Caco-2 (cell line): ENCODE measurements at regions not wholly inside any gene's neighbourhood (a gene's known extent, or its start where the extent isn't known, plus 50 kb on each side); places are given as distances from the start of the nearest gene placed in this dataset.

Experiments used
- BruUV-seq: library from RNA; stranded (reverse); fragments of 400-500 nt; replicated peaks from 2 replicates; lab custom pipeline; 2021; lab: Mats Ljungman, UMichigan
- CTCF ChIA-PET: fragments of 300-600 bp; sonication (Branson Sonifier 250); formaldehyde crosslinking; loops from one replicate; lab custom pipeline; 2022; ENCODE audit warnings: antibody characterized with exemption; lab: Charles Lee
- POLR2A ChIA-PET: fragments of 300-600 bp; sonication (Branson Sonifier 250); formaldehyde crosslinking; loops from one replicate; lab custom pipeline; 2022; ENCODE audit warnings: antibody characterized with exemption; lab: Charles Lee
- DNase-seq, 2 experiments: peaks; one replicate each; pipeline versions ENCODE4 v3.0.0 to v3.0.0-alpha.2; 2020 to 2022
- H3K27me3 ChIP-seq: replicated peaks from 2 replicates; pipeline ENCODE4 v1.6.0; 2011; ENCODE audit warnings: low read length; ENCODE audit not compliant: control insufficient read depth, insufficient read depth
- H3K36me3 ChIP-seq: 2 replicates; pipeline ENCODE4 v1.5.1; 2011; ENCODE audit warnings: low read length; ENCODE audit not compliant: control insufficient read depth, insufficient read depth
- H3K4me1 ChIP-seq: fragments of 250-450 bp; sonication (Bioruptor Pico); 2 replicates; pipeline ENCODE4 v1.5.1; 2020; ENCODE audit warnings: mild to moderate bottlenecking
- H3K4me3 ChIP-seq: 2 replicates; pipeline ENCODE4 v1.5.1; 2011; ENCODE audit warnings: low read depth, mild to moderate bottlenecking, control low read depth, low read length
- H3K9me3 ChIP-seq: fragments of 250-450 bp; sonication (Bioruptor Pico); 2 replicates; pipeline ENCODE4 v1.5.1; 2020; ENCODE audit warnings: mild to moderate bottlenecking, moderate library complexity
- H3K27ac Mint-ChIP-seq: one replicate; pipeline ENCODE4 v1.8.0; 2022; ENCODE audit warnings: mixed read lengths; ENCODE audit not compliant: unreplicated experiment
- H3K27me3 Mint-ChIP-seq: one replicate; pipeline ENCODE4 v1.8.0; 2022; ENCODE audit warnings: mixed read lengths; ENCODE audit not compliant: insufficient read depth, unreplicated experiment
- H3K36me3 Mint-ChIP-seq: one replicate; pipeline ENCODE4 v1.8.0; 2022; ENCODE audit warnings: mild to moderate bottlenecking, mixed read lengths; ENCODE audit not compliant: insufficient read depth, unreplicated experiment
- H3K4me1 Mint-ChIP-seq: one replicate; pipeline ENCODE4 v1.8.0; 2022; ENCODE audit warnings: low read depth, mixed read lengths; ENCODE audit not compliant: unreplicated experiment
- H3K4me3 Mint-ChIP-seq: one replicate; pipeline ENCODE4 v1.8.0; 2022; ENCODE audit warnings: mild to moderate bottlenecking, moderate library complexity, mixed read lengths; ENCODE audit not compliant: unreplicated experiment
- H3K9me3 Mint-ChIP-seq: one replicate; pipeline ENCODE4 v1.8.0; 2022; ENCODE audit warnings: mixed read lengths; ENCODE audit not compliant: unreplicated experiment
- intact Hi-C: fragments of 100-400 bp; cut with micrococcal nuclease; formaldehyde crosslinking; loops from one replicate; pipeline ENCODE4 v1.10.0; 2022; ENCODE audit not compliant: unreplicated experiment
- TF ChIP-seq, protein P1 (sequence below), 2 experiments: fragments of 200-600 bp in 1 of 2; IDR thresholded peaks; 1 replicate in 1 of 2; 2 replicates in 1 of 2; pipeline versions ENCODE4 v1.5.1 to v1.8.0; 2011 to 2022; ENCODE audit warnings: antibody characterized with exemption in 1 of 2, control low read depth in 1 of 2, inconsistent platforms in 1 of 2, low read depth in 1 of 2, low read length in 1 of 2, mild to moderate bottlenecking in 1 of 2, moderate library complexity in 1 of 2; ENCODE audit not compliant: insufficient read depth in 1 of 2, severe bottlenecking in 1 of 2, unreplicated experiment in 1 of 2

DNA sequence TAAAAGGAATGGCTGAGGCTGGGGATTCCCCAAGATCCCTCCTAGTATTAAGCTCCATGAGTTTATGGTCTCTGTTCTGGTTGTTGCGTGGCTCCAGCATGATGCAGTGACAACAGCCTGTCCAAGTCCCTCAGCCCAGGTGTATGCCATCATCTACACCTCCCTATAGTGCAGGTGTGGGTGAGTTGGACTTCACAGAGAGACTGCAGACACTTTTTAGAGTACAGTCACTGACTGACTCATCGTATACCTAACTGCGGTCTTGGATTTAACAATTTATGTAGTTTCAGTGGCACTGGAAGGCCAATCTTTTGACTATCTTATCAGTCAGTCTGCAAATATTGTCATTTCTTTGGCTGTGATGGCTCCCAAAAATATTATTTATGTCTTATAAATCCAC is 415.0 kb downstream of the TMX3 start:
- Histone ChIP-seq H3K9me3 (no peaks in the 10 kb centered on the region), H3K36me3 (no peaks in the 10 kb centered on the region), H3K27me3 (no peaks in the 10 kb centered on the region), H3K4me3 (no peak overlapping the region), H3K4me1 (no peaks in the 10 kb centered on the region)
- Mint-ChIP-seq H3K4me3 (no peak overlapping the region), H3K36me3 (no peaks in the 10 kb centered on the region), H3K4me1 (no peaks in the 10 kb centered on the region), H3K9me3 (no peaks in the 10 kb centered on the region), H3K27me3 (no peaks in the 10 kb centered on the region), H3K27ac (no peak overlapping the region)
- no TSS peak for BruUV-seq
- no peak for DNase-seq
- intact Hi-C loops, result no loop called here
- ChIA-PET CTCF (no interaction called here), POLR2A (no interaction called here)
- TF ChIP-seq, protein P1, sequence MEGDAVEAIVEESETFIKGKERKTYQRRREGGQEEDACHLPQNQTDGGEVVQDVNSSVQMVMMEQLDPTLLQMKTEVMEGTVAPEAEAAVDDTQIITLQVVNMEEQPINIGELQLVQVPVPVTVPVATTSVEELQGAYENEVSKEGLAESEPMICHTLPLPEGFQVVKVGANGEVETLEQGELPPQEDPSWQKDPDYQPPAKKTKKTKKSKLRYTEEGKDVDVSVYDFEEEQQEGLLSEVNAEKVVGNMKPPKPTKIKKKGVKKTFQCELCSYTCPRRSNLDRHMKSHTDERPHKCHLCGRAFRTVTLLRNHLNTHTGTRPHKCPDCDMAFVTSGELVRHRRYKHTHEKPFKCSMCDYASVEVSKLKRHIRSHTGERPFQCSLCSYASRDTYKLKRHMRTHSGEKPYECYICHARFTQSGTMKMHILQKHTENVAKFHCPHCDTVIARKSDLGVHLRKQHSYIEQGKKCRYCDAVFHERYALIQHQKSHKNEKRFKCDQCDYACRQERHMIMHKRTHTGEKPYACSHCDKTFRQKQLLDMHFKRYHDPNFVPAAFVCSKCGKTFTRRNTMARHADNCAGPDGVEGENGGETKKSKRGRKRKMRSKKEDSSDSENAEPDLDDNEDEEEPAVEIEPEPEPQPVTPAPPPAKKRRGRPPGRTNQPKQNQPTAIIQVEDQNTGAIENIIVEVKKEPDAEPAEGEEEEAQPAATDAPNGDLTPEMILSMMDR (IDR thresholded peaks at IDR 0.05; ENCODE audit: insufficient read depth in 1 of 2, low read depth in 1 of 2, low read length in 1 of 2, severe bottlenecking in 1 of 2, unreplicated experiment in 1 of 2), result no peak

DNA sequence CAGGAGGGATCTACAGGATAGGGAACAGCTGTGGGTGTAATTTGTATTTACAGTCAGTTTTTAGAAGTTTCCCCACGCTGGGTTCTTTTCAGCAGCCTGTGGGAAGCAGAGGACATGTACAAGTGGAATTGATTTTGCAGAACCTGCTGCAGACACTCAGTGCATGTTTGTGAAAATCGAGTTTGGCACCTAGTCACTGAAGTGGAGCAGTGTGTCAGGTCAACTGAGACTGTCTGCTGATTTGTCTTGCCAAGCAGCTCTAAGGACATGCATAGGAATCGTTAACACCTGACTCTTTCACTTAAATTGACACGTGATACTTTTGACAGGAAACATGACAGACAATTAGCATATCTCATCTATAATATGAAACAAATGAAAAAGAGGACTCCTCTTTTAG is 416.6 kb downstream of the TMX3 start:
- ChIA-PET CTCF (no interaction called here), POLR2A (no interaction called here)
- H3K27ac Mint-ChIP-seq, result no peak overlapping the region
- no peaks in the 10 kb centered on the region for H3K4me1 ChIP-seq
- no peak overlapping the region for H3K4me3 Mint-ChIP-seq
- H3K4me1 Mint-ChIP-seq, result no peaks in the 10 kb centered on the region
- intact Hi-C loops, result no loop called here
- no peaks in the 10 kb centered on the region for H3K36me3 Mint-ChIP-seq
- H3K27me3 ChIP-seq, result no peaks in the 10 kb centered on the region
- TF ChIP-seq, protein P1 (IDR thresholded peaks at IDR 0.05; ENCODE audit: insufficient read depth in 1 of 2, low read depth in 1 of 2, low read length in 1 of 2, severe bottlenecking in 1 of 2, unreplicated experiment in 1 of 2), result no peak
- no peak for DNase-seq
- H3K9me3 Mint-ChIP-seq, result no peaks in the 10 kb centered on the region
- H3K27me3 Mint-ChIP-seq, result no peaks in the 10 kb centered on the region
- H3K4me3 ChIP-seq, result no peak overlapping the region
- no peaks in the 10 kb centered on the region for H3K36me3 ChIP-seq
- no peaks in the 10 kb centered on the region for H3K9me3 ChIP-seq
- no TSS peak for BruUV-seq

- CTCF ChIA-PET, result no interaction called here
- Histone ChIP-seq H3K36me3 (no peaks in the 10 kb centered on the region), H3K4me3 (no peak overlapping the region), H3K4me1 (no peaks in the 10 kb centered on the region), H3K9me3 (no peaks in the 10 kb centered on the region), H3K27me3 (no peaks in the 10 kb centered on the region)
- intact Hi-C loops, result no loop called here
- POLR2A ChIA-PET, result no interaction called here
- H3K4me1 Mint-ChIP-seq, result no peaks in the 10 kb centered on the region
- no peaks in the 10 kb centered on the region for H3K9me3 Mint-ChIP-seq
- DNase-seq, result no peak
- no TSS peak for BruUV-seq
- H3K4me3 Mint-ChIP-seq, result no peak overlapping the region
- TF ChIP-seq, protein P1 (IDR thresholded peaks at IDR 0.05; ENCODE audit: insufficient read depth in 1 of 2, low read depth in 1 of 2, low read length in 1 of 2, severe bottlenecking in 1 of 2, unreplicated experiment in 1 of 2), result no peak
- peaks cover 3% of the 10 kb centered on the region for H3K27me3 Mint-ChIP-seq
- H3K36me3 Mint-ChIP-seq, result no peaks in the 10 kb centered on the region
- no peak overlapping the region for H3K27ac Mint-ChIP-seq
Measured at GRCh38 chr18:68288408-68288807, 426.5 kb downstream of the TMX3 start.
